Neutrophil (primary cell): ENCODE measurements at regions not wholly inside any gene's neighbourhood (a gene's known extent, or its start where the extent isn't known, plus 50 kb on each side); places are given as distances from the start of the nearest gene placed in this dataset.

Experiments used
- H3K27ac ChIP-seq: fragments of 200-600 bp; sonication (generic); 2 replicates; pipeline ENCODE4 v1.5.1; 2016; ENCODE audit warnings: mild to moderate bottlenecking, moderate library complexity
- H3K27me3 ChIP-seq: fragments of 200-600 bp; sonication (generic); 2 replicates; pipeline ENCODE4 v1.6.0; 2016; ENCODE audit warnings: mild to moderate bottlenecking
- H3K36me3 ChIP-seq: fragments of 200-600 bp; sonication (generic); 2 replicates; pipeline ENCODE4 v1.5.1; 2017
- H3K4me1 ChIP-seq, 2 experiments: fragments of 200-600 bp in 1 of 2; sonication (generic) in 1 of 2; 1 replicate in 1 of 2; 2 replicates in 1 of 2; pipeline versions ENCODE4 v1.5.1 to v1.6.1; 2013 to 2016; ENCODE audit warnings: low read depth in 1 of 2, low read length in 1 of 2, mild to moderate bottlenecking in 1 of 2, moderate library complexity in 1 of 2; ENCODE audit not compliant: control insufficient read depth in 1 of 2, insufficient read depth in 1 of 2
- H3K4me3 ChIP-seq, 2 experiments: fragments of 200-600 bp in 1 of 2; sonication (generic) in 1 of 2; 1 replicate in 1 of 2; 2 replicates in 1 of 2; pipeline ENCODE4 v1.5.1; 2013 to 2016; ENCODE audit warnings: low read depth in 1 of 2, low read length in 1 of 2, mild to moderate bottlenecking in 1 of 2, moderate library complexity in 1 of 2
- H3K9me3 ChIP-seq: fragments of 200-600 bp; sonication (generic); 2 replicates; pipeline ENCODE4 v1.5.1; 2016
- TF ChIP-seq, protein P1 (sequence below): fragments of 200-600 bp; sonication (generic); IDR thresholded peaks from 2 replicates; pipeline ENCODE4 v1.5.1; 2016; ENCODE audit warnings: antibody characterized with exemption

DNA sequence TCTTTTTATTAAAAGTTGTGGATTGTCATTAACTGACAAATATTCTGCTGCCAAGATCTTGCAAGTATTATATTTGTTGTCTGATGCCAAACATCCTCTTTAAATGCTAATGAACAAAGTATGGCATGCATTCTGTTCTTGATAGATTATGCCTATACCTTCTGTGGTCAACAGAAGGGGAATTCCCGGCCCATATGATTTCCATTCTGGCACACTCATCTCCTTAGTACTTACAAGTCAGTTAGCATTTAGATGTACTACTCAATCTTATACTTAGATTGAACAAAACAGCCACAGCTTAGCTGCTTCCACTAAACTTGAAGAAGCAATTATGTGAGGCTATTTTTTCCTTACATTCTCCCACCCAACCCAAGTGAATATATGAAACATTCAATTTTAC lies 246.1 kb upstream of the DACH1 start:
- Histone ChIP-seq H3K4me3 (no peak overlapping the region), H3K9me3 (no peaks in the 10 kb centered on the region), H3K27ac (no peak overlapping the region), H3K36me3 (no peaks in the 10 kb centered on the region), H3K4me1 (no peaks in the 10 kb centered on the region), H3K27me3 (no peaks in the 10 kb centered on the region)
- TF ChIP-seq, protein P1, sequence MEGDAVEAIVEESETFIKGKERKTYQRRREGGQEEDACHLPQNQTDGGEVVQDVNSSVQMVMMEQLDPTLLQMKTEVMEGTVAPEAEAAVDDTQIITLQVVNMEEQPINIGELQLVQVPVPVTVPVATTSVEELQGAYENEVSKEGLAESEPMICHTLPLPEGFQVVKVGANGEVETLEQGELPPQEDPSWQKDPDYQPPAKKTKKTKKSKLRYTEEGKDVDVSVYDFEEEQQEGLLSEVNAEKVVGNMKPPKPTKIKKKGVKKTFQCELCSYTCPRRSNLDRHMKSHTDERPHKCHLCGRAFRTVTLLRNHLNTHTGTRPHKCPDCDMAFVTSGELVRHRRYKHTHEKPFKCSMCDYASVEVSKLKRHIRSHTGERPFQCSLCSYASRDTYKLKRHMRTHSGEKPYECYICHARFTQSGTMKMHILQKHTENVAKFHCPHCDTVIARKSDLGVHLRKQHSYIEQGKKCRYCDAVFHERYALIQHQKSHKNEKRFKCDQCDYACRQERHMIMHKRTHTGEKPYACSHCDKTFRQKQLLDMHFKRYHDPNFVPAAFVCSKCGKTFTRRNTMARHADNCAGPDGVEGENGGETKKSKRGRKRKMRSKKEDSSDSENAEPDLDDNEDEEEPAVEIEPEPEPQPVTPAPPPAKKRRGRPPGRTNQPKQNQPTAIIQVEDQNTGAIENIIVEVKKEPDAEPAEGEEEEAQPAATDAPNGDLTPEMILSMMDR: no peak

DNA sequence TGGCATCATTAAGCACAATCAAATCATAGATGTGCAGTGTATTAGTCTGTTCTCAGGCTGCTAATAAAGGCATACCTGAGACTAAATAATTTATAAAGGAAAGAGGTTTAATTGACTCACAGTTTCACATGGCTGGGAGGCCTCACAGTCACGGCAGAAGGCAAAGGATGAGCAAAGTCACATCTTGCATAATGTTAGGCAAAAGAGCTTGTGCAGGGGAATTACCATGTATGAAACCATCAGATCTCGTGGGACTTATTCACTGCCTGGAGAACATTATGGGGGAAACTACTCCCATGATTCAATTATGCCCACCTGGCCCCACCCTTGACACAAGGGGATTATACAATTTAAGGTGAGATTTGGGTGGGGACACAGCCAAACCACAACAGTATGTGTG lies 245.2 kb upstream of the DACH1 start:
- no peaks in the 10 kb centered on the region for H3K4me1 ChIP-seq
- no peaks in the 10 kb centered on the region for H3K9me3 ChIP-seq
- H3K27me3 ChIP-seq: no peaks in the 10 kb centered on the region
- no peak overlapping the region for H3K27ac ChIP-seq
- H3K4me3 ChIP-seq: no peak overlapping the region
- no peaks in the 10 kb centered on the region for H3K36me3 ChIP-seq
- TF ChIP-seq, protein P1: no peak

DNA sequence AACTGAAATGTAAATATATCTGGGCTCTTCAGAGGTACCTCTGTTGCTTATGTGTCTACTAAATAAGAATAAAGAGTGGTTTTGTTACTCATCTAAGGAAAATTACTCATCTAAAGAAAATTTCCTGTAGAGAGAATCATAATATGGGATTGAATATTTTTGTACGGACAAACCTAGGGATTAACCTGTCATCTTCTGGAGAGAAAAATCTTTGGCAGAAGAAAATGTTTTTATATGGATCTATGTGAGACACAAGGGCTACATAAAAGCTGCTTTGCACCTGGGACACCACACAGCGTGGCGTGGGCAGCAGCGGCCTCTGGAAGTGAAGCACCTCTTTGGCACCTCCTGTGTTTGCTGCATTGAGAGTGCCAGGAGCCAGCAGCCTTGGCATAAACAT lies 242.9 kb upstream of the DACH1 start:
- Histone ChIP-seq H3K4me3 (no peak overlapping the region), H3K27me3 (no peaks in the 10 kb centered on the region), H3K36me3 (no peaks in the 10 kb centered on the region), H3K4me1 (no peaks in the 10 kb centered on the region), H3K27ac (no peak overlapping the region), H3K9me3 (no peaks in the 10 kb centered on the region)
- TF ChIP-seq, protein P1: no peak

DNA sequence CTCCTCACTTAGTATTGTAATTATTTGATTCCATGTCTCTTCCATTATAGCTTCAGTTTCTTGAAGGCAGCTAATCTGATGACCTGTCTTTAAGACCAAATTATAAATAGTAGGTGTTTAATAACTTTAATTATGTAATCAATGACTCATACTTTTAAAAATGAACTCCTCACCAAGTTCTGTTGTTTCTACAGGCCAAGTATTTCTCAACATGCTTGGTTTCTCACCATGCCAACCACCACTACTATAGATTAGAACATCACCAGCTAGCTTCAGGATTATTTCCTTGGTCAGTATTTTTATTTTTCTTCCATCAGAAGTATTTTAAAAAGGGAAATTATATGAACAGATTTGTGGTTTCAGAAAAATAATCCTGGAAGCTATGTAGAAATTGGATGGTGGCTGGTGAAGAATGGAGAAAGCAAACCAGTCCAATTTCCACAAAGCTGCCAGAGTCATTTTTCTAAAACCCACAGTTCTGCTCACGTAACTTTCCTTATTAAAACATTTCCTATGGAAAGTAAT lies 237.7 kb upstream of the DACH1 start:
- H3K36me3 ChIP-seq: no peaks in the 10 kb centered on the region
- H3K9me3 ChIP-seq: no peaks in the 10 kb centered on the region
- no peaks in the 10 kb centered on the region for H3K27me3 ChIP-seq
- H3K27ac ChIP-seq: no peak overlapping the region
- H3K4me1 ChIP-seq: no peaks in the 10 kb centered on the region
- TF ChIP-seq, protein P1: no peak
- no peak overlapping the region for H3K4me3 ChIP-seq

DNA sequence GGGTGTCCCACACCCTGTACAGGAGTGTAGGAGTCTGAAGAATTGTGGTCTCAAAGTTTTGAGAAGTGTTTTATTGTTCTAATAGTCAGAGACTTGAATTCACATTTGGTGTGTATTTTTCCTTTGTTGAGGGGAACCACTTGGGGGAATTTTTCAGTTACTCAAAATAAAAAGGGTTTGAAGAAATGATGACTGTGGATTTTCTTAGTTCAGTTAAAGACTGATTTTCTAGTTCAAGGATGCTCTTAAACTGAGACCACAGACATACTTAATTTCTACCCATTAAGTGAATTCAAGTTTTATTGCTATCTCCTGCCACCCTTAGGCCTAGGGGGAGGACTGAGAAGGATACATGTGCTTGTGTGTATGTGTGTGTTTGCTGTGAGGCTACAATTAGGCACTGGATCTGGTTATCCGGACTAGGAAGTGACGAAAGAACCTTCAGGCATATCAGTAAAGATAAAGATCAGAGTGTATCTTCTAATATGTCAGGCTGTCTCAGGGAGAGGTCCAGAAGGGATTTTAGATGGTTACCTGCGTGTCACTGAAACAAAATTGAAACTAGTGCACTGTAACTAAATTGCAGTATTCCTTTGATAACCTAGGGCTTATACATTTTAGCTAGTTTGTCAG lies 234.9 kb upstream of the DACH1 start:
- TF ChIP-seq, protein P1: no peak
- no peaks in the 10 kb centered on the region for H3K9me3 ChIP-seq
- H3K36me3 ChIP-seq: no peaks in the 10 kb centered on the region
- H3K4me3 ChIP-seq: no peak overlapping the region
- H3K27me3 ChIP-seq: no peaks in the 10 kb centered on the region
- no peak overlapping the region for H3K27ac ChIP-seq
- no peaks in the 10 kb centered on the region for H3K4me1 ChIP-seq
